Transverse colon (tissue), 4 donors: ENCODE measurements at regions not wholly inside any gene's neighbourhood (a gene's known extent, or its start where the extent isn't known, plus 50 kb on each side); places are given as distances from the start of the nearest gene placed in this dataset.

Experiments
- DNase-seq: peaks from one replicate; pipeline ENCODE4 v3.0.0-alpha.2; 2019
- H3K27ac ChIP-seq, 4 donors: fragments of 200-600 bp; sonication (generic); 2 replicates each; pipeline ENCODE4 v1.5.1; 2016 to 2018; ENCODE audit warnings: inconsistent platforms in 4 of 4
- H3K27me3 ChIP-seq: fragments of 200-600 bp; sonication (generic); 2 replicates; pipeline ENCODE4 v1.5.1; 2017; ENCODE audit warnings: inconsistent platforms
- H3K36me3 ChIP-seq, 4 donors: fragments of 200-600 bp; sonication (generic); 2 replicates each; pipeline ENCODE4 v1.5.1; 2017 to 2019; ENCODE audit warnings: inconsistent platforms in 4 of 4
- H3K4me1 ChIP-seq, 4 donors: fragments of 200-600 bp; sonication (generic); 2 replicates each; pipeline ENCODE4 v1.5.1; 2017 to 2020; ENCODE audit warnings: inconsistent platforms in 4 of 4
- H3K4me3 ChIP-seq, 4 donors: fragments of 200-600 bp; sonication (generic); 1 replicate in 1 of 4; 2 replicates in 3 of 4; pipeline versions ENCODE4 v1.5.1 to v1.6.1; 2017 to 2019; ENCODE audit warnings: inconsistent platforms in 4 of 4
- H3K9me3 ChIP-seq, 2 donors: fragments of 200-600 bp; sonication (generic); 2 replicates each; pipeline ENCODE4 v1.5.1; 2017 to 2019; ENCODE audit warnings: inconsistent platforms in 2 of 2
- CTCF ChIP-seq, 5 experiments: fragments of 200-600 bp in 3 of 5; fragments of 450-650 bp in 2 of 5; sonication (generic) in 3 of 5; IDR thresholded peaks; 1 replicate in 2 of 5; 2 replicates in 3 of 5; pipeline ENCODE4 v1.5.1; 2016 to 2017; ENCODE audit warnings: antibody characterized with exemption in 5 of 5, inconsistent platforms in 3 of 5, mild to moderate bottlenecking in 2 of 5, moderate library complexity in 1 of 5
- EP300 ChIP-seq: sonication (generic); formaldehyde crosslinking; IDR thresholded peaks from one replicate; pipeline ENCODE4 v1.6.1; 2017; ENCODE audit warnings: antibody characterized with exemption, low read depth
- POLR2A ChIP-seq: fragments of 450-650 bp; IDR thresholded peaks from one replicate; pipeline ENCODE4 v1.6.1; 2016; ENCODE audit warnings: antibody characterized with exemption, mild to moderate bottlenecking, moderate library complexity
- POLR2AphosphoS5 ChIP-seq, 3 donors: sonication (generic); formaldehyde crosslinking; IDR thresholded peaks; one replicate each; pipeline ENCODE4 v1.6.1; 2016; ENCODE audit warnings: antibody characterized with exemption in 3 of 3
- WGBS, 2 donors: methylation state at CpG; one replicate each; pipeline ENCODE4 v1.1.5; 2018; ENCODE audit warnings: low coverage in 1 of 2; 5-methylcytosine and 5-hydroxymethylcytosine counted together
- in situ Hi-C, 4 donors: fragments of 200-750 bp; cut with MboI; loops; one replicate each; pipeline versions ENCODE4 v1.15.0 to v1.15.1; 2017; ENCODE audit warnings: low sequenced_read_pairs in 3 of 4, low pct_ligation_motif_present in 1 of 4, low pct_unique_long_range_greater_than_20kb in 1 of 4
- intact Hi-C: fragments of 100-400 bp; cut with DNase I; formaldehyde crosslinking; loops from one replicate; pipeline ENCODE4 v1.15.1; 2023; ENCODE audit warnings: low total_unique reads

GRCh38 chr2:34734662-34735061 lies 1135.6 kb upstream of the FAM98A start:
- intact Hi-C loops (no loop called here), in situ Hi-C loops (no loop called here)
- Histone ChIP-seq H3K27me3 (no peaks in the 10 kb centered on the region), H3K27ac (no peak overlapping the region), H3K4me1 (no peaks in the 10 kb centered on the region), H3K9me3 (no peaks in the 10 kb centered on the region), H3K4me3 (no peak overlapping the region), H3K36me3 (no peaks in the 10 kb centered on the region)
- no peak for DNase-seq
- no peak for TF ChIP-seq POLR2AphosphoS5 (IDR thresholded peaks at IDR 0.05)
- TF ChIP-seq CTCF (IDR thresholded peaks at IDR 0.05), result no peak
- no peak for TF ChIP-seq EP300

- Histone ChIP-seq H3K27me3 (no peaks in the 10 kb centered on the region), H3K9me3 (no peaks in the 10 kb centered on the region), H3K4me3 (no peak overlapping the region), H3K4me1 (no peaks in the 10 kb centered on the region), H3K36me3 (no peaks in the 10 kb centered on the region), H3K27ac (no peak overlapping the region)
- no peak for DNase-seq
- TF ChIP-seq POLR2AphosphoS5 (IDR thresholded peaks at IDR 0.05) (no peak), CTCF (IDR thresholded peaks at IDR 0.05) (no peak), POLR2A (no peak), EP300 (no peak)
- WGBS, 2 donors, result 44 to 50% methylated on average over 1 of the region's 1 CpG
- in situ Hi-C loops, result no loop called here
- intact Hi-C loops, result no loop called here
Measured at GRCh38 chr2:34734042-34734441, 1134.9 kb upstream of the FAM98A start.

GRCh38 chr2:34731292-34731691 lies 1132.2 kb upstream of the FAM98A start:
- no peak for TF ChIP-seq CTCF (IDR thresholded peaks at IDR 0.05)
- no peak for TF ChIP-seq EP300
- no peak for TF ChIP-seq POLR2A
- no peak for TF ChIP-seq POLR2AphosphoS5 (IDR thresholded peaks at IDR 0.05)
- DNase-seq, result no peak
- Histone ChIP-seq H3K4me1 (no peaks in the 10 kb centered on the region), H3K27ac (no peak overlapping the region), H3K27me3 (no peaks in the 10 kb centered on the region), H3K9me3 (no peaks in the 10 kb centered on the region), H3K36me3 (no peaks in the 10 kb centered on the region), H3K4me3 (no peak overlapping the region)
- 85 to 88% methylated on average over 2 of the region's 2 CpGs for WGBS, 2 donors
- in situ Hi-C loops (no loop called here), intact Hi-C loops (no loop called here)

- H3K4me1 ChIP-seq, result no peaks in the 10 kb centered on the region
- H3K27ac ChIP-seq, result no peak overlapping the region
- 47 to 59% methylated on average over 2 of the region's 2 CpGs for WGBS, 2 donors
- TF ChIP-seq EP300 (no peak), POLR2A (no peak), CTCF (IDR thresholded peaks at IDR 0.05) (no peak), POLR2AphosphoS5 (IDR thresholded peaks at IDR 0.05) (no peak)
- no peaks in the 10 kb centered on the region for H3K27me3 ChIP-seq
- in situ Hi-C loops, result no loop called here
- no peaks in the 10 kb centered on the region for H3K9me3 ChIP-seq
- intact Hi-C loops, result no loop called here
- no peak overlapping the region for H3K4me3 ChIP-seq
- DNase-seq, result no peak
- no peaks in the 10 kb centered on the region for H3K36me3 ChIP-seq
Measured at GRCh38 chr2:34729845-34730244, 1130.7 kb upstream of the FAM98A start.
